GM21515 (cell line): ENCODE measurements at regions not wholly inside any gene's neighbourhood (a gene's known extent, or its start where the extent isn't known, plus 50 kb on each side); places are given as distances from the start of the nearest gene placed in this dataset.
"Not testable (repeated sequence)": the region's sequence is repeated elsewhere in the genome, so short reads cannot be mapped to it uniquely, and the experiment has no call there.

ENCODE experiments used
- ATAC-seq: cut with Tn5 transposase; IDR thresholded peaks from one replicate; pipeline ENCODE4 v1.9.1; 2021; ENCODE audit not compliant: unreplicated experiment

- no peak for ATAC-seq
Observed at GRCh38 chr2:155600296-155600695, 732.2 kb downstream of the NR4A2 start.

DNA sequence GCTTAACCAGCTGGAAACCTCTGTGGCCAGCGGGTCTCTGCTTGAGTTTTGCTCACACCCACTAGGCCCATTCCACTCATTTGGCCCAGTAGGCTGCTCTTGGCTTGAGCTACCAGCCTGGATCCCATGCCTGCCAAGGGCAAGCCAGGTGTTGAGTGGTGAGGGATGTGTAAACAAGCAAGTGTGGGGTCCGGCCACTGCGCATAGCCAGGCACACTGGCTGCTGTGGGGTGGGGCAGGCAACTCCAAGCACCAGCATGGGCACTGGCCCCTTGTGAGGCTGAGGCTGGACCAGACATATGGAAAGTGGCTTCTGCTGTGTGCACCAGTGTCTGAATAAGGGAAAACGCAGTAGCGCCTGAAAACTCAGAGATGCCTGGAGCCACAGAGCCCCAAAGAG lies 732.7 kb downstream of the NR4A2 start:
- no peak for ATAC-seq

- ATAC-seq, result no peak
Observed at GRCh38 chr2:155583674-155584195, 748.8 kb downstream of the NR4A2 start.

GRCh38 chr2:155574941-155575340 lies 757.6 kb downstream of the NR4A2 start:
- no peak for ATAC-seq

- no peak for ATAC-seq
Observed at GRCh38 chr2:155547571-155547970, 785.0 kb downstream of the NR4A2 start.

- no peak for ATAC-seq
Observed at GRCh38 chr2:155546721-155547555, 785.6 kb downstream of the NR4A2 start.

DNA sequence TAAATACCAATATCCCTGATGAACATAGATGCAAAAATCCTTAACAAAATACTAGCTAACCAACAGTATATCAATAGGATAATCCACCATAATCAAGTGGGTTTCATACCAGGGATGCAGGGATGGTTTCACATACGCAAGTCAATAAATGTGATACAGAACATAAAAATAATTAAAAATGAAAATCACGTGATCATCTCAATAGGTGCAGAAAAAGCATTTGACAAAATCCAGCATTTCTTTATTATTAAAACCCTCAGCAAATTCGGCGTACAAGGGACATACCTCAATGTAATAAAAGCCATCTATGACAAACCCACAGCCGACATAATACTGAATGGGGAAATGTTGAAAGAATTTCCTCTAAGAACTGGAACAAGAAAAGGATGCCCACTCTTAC lies 793.5 kb downstream of the NR4A2 start:
- ATAC-seq, result not testable (repeated sequence)

DNA sequence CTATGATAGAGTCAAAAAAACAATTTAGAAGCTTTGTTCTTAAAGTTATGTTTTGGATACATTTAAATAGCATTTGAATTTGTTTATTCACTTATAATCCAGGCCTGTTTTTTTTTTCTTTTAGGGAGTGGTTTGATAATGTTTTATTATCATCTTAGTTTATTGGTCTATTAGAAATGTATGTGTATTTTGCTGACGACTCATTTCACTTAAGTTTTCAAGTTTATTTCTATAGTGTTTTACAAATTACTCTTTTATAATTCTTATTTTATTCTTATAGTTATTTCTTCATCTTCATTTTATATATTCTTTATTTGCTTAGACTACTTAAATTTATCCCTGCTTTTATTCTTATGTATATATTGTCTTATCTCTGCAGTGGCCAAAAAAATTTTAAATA lies 804.5 kb downstream of the NR4A2 start:
- ATAC-seq, result no peak

DNA sequence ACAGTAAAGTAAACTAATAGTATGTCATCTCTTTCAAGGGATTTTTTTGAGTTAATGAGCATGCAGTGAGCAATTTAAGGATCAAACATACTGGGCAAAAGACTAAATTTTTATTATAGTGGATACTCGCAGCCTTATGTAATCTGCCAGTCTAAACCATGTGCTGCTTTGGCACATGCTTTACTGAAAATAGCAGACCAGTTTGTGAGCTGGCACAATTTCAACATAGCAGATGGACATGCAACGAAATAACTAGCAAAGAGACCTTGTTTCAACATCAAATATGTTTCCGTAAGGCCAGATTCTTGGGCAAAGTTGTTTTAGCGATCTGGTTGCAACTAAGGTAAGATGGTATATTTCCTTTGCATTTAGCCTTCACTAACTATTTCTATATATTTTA lies 807.3 kb downstream of the NR4A2 start:
- no peak for ATAC-seq

- no peak for ATAC-seq
Observed at GRCh38 chr2:155519529-155520130, 812.9 kb downstream of the NR4A2 start.

DNA sequence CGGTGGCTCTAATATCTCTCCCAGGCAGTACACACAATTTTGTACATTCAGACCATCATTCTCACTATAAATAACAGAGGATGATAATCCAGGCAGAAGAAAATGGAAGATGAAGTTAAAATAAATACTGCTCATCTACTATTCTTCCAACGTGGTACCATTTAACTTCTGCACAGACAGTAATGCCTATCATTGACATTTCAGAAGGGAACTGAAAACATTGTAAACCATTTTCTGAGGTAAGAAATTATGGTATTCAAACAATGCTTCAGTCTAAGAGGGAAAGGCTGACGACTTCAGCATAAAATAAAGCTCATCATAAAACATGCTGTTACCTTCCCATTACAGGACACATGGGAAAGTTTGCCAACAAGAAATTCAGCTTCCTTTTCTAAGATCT lies 814.4 kb downstream of the NR4A2 start:
- no peak for ATAC-seq

DNA sequence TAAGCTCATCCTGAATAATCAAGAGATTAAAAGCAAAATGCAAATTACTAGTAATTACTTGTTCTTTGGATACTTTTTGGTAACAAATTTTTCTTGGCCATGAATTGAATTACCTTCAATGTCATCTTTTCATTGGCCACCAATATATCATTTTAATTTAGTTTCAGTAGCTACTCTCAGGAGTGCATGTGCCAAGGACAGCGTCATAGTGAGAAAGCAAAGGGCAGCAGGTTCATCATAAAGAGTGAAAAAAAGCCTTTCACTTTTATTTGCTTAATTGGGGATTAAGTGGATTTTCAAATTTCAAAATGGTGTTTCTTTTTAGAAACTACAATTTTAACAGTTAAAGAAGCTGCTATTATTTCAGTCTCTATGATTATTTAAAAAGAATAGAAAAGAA lies 815.2 kb downstream of the NR4A2 start:
- ATAC-seq, result no peak

GRCh38 chr2:155513248-155513647 lies 814.8 kb downstream of the KCNJ3 start:
- ATAC-seq, result no peak

GRCh38 chr2:155502766-155503165 lies 804.3 kb downstream of the KCNJ3 start:
- ATAC-seq, result no peak

DNA sequence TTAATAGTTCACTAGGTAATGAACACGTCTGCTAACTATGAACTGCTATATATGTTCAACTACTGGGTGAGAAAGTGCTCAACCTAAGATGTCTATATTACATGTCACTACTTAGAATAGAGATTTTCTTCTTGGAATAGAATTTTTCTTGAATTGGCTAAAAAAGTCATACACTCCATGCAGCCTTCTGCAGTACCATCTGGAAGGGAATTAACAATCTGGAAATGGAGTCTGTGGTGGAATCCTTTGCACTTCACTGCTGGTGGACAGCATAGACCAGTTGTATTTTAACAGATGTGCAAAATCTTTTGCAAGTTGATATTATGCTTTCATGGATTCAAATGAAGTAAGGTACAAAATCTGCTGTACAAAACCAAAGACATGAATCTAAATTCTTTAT lies 799.6 kb downstream of the KCNJ3 start:
- no peak for ATAC-seq

GRCh38 chr2:155494744-155495143 lies 796.2 kb downstream of the KCNJ3 start:
- ATAC-seq, result no peak

- no peak for ATAC-seq
Observed at GRCh38 chr2:155485141-155485842, 786.8 kb downstream of the KCNJ3 start.

- no peak for ATAC-seq
Observed at GRCh38 chr2:155481141-155481540, 782.6 kb downstream of the KCNJ3 start.

- ATAC-seq, result not testable (repeated sequence)
Observed at GRCh38 chr2:155472018-155472417, 773.5 kb downstream of the KCNJ3 start.

DNA sequence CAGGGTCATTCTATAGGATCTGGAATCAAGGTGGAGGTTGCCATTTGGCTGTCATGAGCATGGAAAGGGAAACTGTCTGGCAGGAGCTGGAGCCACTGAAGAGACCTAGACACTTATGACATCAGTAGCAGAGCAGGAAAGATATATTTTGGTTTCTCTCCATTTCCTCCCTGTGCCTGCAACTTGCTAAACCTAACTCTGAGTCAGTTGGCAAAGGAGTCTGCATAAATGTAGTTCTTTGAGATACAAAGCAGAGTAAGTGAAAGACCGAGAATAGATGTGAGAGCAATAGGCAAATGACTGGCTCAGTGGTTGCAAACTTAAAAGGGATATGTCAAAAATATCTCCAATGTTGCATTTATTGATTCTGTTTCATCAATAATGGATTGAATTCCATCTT lies 757.7 kb downstream of the KCNJ3 start:
- no peak for ATAC-seq

DNA sequence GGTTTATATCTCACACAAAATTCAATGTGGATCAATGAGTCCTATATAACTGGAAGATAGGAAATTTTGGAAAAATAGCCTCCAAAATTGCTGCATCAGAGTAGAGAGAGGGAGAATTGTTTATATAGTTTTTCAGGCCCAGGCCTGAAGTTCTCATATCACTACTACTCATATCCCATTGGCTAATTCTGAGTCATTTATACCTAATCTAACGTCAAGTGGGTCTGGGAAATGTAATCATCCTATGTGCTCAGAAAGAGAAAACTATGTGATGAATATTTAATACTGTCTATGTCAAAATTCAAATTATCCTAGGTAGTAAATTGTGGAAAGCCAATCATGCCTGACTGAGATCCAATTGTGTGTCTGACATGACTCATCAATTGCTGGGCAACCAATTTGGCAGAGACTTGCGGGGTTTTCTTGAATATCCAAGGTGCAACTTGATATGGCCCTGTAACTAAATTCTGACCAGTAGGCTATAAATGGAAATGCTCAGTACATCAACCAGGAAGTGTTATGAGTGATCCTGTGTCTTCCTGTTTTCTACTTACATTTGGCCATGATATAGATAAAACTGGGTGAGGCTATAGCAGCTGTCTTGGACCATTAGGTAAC lies 744.4 kb downstream of the KCNJ3 start:
- no peak for ATAC-seq
